ENCODE measurements at regions not wholly inside any gene's neighbourhood (a gene's known extent, or its start where the extent isn't known, plus 50 kb on each side); places are given as distances from the start of the nearest gene placed in this dataset.

- no peak for TF ChIP-seq CTCF (IDR thresholded peaks at IDR 0.05; ENCODE audit: extremely low read depth, missing control alignments)
These were observed 189.1 kb downstream of the HS3ST3B1 start for GRCh38 chr17:14489986-14490385.

GRCh38 chr17:14488958-14489550 lies 188.2 kb downstream of the HS3ST3B1 start:
- no peak for DNase-seq (ENCODE audit: low spot score)
- no peak for TF ChIP-seq CTCF (IDR thresholded peaks at IDR 0.05; ENCODE audit: extremely low read depth, missing control alignments)

More at GRCh38 chr17:14489986-14490385, 189.1 kb downstream of the HS3ST3B1 start:
- no peak for DNase-seq (ENCODE audit: low spot score)

- TF ChIP-seq CTCF (IDR thresholded peaks at IDR 0.05; ENCODE audit: extremely low read depth, missing control alignments) = no peak
- DNase-seq (ENCODE audit: low spot score) = no peak
These were observed 186.2 kb downstream of the HS3ST3B1 start for GRCh38 chr17:14487068-14487467.

GRCh38 chr17:14482715-14483114 lies 181.8 kb downstream of the HS3ST3B1 start:
- TF ChIP-seq CTCF (IDR thresholded peaks at IDR 0.05; ENCODE audit: extremely low read depth, missing control alignments) = no peak
- no peak for DNase-seq (ENCODE audit: low spot score)

GRCh38 chr17:14481664-14482063 lies 180.8 kb downstream of the HS3ST3B1 start:
- DNase-seq (ENCODE audit: low spot score) = no peak
- TF ChIP-seq CTCF (IDR thresholded peaks at IDR 0.05; ENCODE audit: extremely low read depth, missing control alignments) = no peak

- TF ChIP-seq CTCF (IDR thresholded peaks at IDR 0.05; ENCODE audit: extremely low read depth, missing control alignments) = no peak
- DNase-seq (ENCODE audit: low spot score) = no peak
These were observed 173.7 kb downstream of the HS3ST3B1 start for GRCh38 chr17:14474591-14474990.

GRCh38 chr17:14471052-14471451 lies 170.2 kb downstream of the HS3ST3B1 start:
- DNase-seq (ENCODE audit: low spot score) = no peak
- no peak for TF ChIP-seq CTCF (IDR thresholded peaks at IDR 0.05; ENCODE audit: extremely low read depth, missing control alignments)
